ENCODE measurements at regions not wholly inside any gene's neighbourhood (a gene's known extent, or its start where the extent isn't known, plus 50 kb on each side); places are given as distances from the start of the nearest gene placed in this dataset.

- Histone ChIP-seq H3K9me3 (ENCODE audit: control insufficient read depth, insufficient read depth, low read depth, low read length) (no peaks in the 10 kb centered on the region), H3K27ac (ENCODE audit: low read length) (no peak overlapping the region), H3K4me3 (ENCODE audit: low read depth in 2 of 2, low read length in 2 of 2) (no peak overlapping the region), H3K4me1 (ENCODE audit: control insufficient read depth, insufficient read depth, low read length) (no peaks in the 10 kb centered on the region), H3K27me3 (ENCODE audit: control insufficient read depth, insufficient read depth, low read length) (no peaks in the 10 kb centered on the region; the same call in 1 of the 2 replicates), H3K36me3 (ENCODE audit: control insufficient read depth, insufficient read depth, low read length) (no peaks in the 10 kb centered on the region)
- no TSS peak for BruUV-seq (replicated peaks)
- in situ Hi-C loops (cut with HindIII; ENCODE audit: low pct_unique_long_range_greater_than_20kb, low sequenced_read_pairs) = no loop called here
- ATAC-seq (no peak), DNase-seq (ENCODE audit: low read depth, low spot score) (no peak)
- TF ChIP-seq, protein P1, sequence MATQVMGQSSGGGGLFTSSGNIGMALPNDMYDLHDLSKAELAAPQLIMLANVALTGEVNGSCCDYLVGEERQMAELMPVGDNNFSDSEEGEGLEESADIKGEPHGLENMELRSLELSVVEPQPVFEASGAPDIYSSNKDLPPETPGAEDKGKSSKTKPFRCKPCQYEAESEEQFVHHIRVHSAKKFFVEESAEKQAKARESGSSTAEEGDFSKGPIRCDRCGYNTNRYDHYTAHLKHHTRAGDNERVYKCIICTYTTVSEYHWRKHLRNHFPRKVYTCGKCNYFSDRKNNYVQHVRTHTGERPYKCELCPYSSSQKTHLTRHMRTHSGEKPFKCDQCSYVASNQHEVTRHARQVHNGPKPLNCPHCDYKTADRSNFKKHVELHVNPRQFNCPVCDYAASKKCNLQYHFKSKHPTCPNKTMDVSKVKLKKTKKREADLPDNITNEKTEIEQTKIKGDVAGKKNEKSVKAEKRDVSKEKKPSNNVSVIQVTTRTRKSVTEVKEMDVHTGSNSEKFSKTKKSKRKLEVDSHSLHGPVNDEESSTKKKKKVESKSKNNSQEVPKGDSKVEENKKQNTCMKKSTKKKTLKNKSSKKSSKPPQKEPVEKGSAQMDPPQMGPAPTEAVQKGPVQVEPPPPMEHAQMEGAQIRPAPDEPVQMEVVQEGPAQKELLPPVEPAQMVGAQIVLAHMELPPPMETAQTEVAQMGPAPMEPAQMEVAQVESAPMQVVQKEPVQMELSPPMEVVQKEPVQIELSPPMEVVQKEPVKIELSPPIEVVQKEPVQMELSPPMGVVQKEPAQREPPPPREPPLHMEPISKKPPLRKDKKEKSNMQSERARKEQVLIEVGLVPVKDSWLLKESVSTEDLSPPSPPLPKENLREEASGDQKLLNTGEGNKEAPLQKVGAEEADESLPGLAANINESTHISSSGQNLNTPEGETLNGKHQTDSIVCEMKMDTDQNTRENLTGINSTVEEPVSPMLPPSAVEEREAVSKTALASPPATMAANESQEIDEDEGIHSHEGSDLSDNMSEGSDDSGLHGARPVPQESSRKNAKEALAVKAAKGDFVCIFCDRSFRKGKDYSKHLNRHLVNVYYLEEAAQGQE (IDR thresholded peaks at IDR 0.05; ENCODE audit: insufficient read depth in 1 of 2, low read depth in 2 of 2, low read length in 1 of 2) = no peak
- TF ChIP-seq SIN3A (IDR thresholded peaks at IDR 0.05; ENCODE audit: borderline replicate concordance, insufficient read depth, low read depth, low read length) (no peak), TCF7L2 (IDR thresholded peaks at IDR 0.05; ENCODE audit: low read depth, low read length) (no peak), POLR2AphosphoS5 (IDR thresholded peaks at IDR 0.05; ENCODE audit: low read depth, low read length) (no peak), CTCF (IDR thresholded peaks at IDR 0.05) (no peak)
- ChIA-PET POLR2A (no interaction called here), CTCF (no interaction called here)
- intact Hi-C loops (cut with micrococcal nuclease; ENCODE audit: unreplicated experiment) = no loop called here
Measured at GRCh38 chr5:172544371-172545095, 90.2 kb upstream of the SH3PXD2B start.

DNA sequence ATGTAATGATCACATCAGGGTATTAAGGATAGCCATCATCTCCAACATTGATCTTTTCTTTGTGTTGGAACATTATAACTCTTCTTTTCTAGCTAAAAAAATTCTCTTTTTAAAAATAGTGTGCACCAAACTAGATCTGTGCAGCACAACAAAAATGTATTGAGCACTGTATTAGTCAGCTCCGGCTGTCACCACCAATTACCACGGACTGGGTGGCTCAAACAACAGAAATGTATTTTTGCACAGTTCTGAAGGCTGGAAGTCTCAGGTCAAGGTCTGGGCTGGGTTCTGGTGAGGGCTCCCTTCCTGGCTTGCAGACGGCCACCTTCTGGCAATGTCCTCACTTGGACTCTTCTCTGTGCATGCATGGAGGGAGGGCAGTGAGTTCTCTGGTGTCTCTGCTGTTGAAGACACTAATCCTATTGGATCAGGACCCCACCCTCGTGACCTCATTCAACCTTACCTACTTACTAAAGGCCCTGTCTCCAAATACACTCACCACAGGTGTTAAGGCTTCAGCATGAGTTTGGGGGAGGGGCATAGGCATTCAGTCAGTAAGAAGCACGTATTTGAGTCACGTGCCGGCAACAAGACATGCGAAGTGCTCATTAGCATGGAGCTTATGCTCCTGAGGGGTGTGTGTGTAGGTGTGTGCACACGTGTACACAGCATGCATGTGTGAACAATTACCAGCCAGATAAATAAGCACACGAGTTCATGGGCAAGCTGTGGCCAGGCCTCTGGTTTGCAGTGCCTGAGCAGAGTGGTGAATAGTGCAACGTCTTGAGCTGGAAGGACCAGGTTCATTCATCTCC is 89.4 kb upstream of the SH3PXD2B start:
- Histone ChIP-seq H3K27me3 (ENCODE audit: control insufficient read depth, insufficient read depth, low read length) (no peaks in the 10 kb centered on the region; the same call in 1 of the 2 replicates), H3K36me3 (ENCODE audit: control insufficient read depth, insufficient read depth, low read length) (no peaks in the 10 kb centered on the region)
- TF ChIP-seq TCF7L2 (IDR thresholded peaks at IDR 0.05; ENCODE audit: low read depth, low read length) (no peak), POLR2AphosphoS5 (IDR thresholded peaks at IDR 0.05; ENCODE audit: low read depth, low read length) (no peak), SIN3A (IDR thresholded peaks at IDR 0.05; ENCODE audit: borderline replicate concordance, insufficient read depth, low read depth, low read length) (no peak), CTCF (IDR thresholded peaks at IDR 0.05) (no peak)
- TF ChIP-seq, protein P1 (IDR thresholded peaks at IDR 0.05; ENCODE audit: insufficient read depth in 1 of 2, low read depth in 2 of 2, low read length in 1 of 2) = no peak

More for the DNA sequence above, 89.4 kb upstream of the SH3PXD2B start:
- ATAC-seq (no peak), DNase-seq (ENCODE audit: low read depth, low spot score) (no peak)
- ChIA-PET POLR2A (no interaction called here), CTCF (no interaction called here)
- no TSS peak for BruUV-seq (replicated peaks)
- Histone ChIP-seq H3K4me3 (ENCODE audit: low read depth in 2 of 2, low read length in 2 of 2) (no peak overlapping the region), H3K27ac (ENCODE audit: low read length) (no peak overlapping the region), H3K9me3 (ENCODE audit: control insufficient read depth, insufficient read depth, low read depth, low read length) (no peaks in the 10 kb centered on the region), H3K4me1 (ENCODE audit: control insufficient read depth, insufficient read depth, low read length) (no peaks in the 10 kb centered on the region)
- in situ Hi-C loops (cut with HindIII; ENCODE audit: low pct_unique_long_range_greater_than_20kb, low sequenced_read_pairs) = no loop called here
- intact Hi-C loops (cut with micrococcal nuclease; ENCODE audit: unreplicated experiment) = no loop called here

Data from Panc1 (cell line).